Liver (tissue), 8 donors: ENCODE measurements at regions not wholly inside any gene's neighbourhood (a gene's known extent, or its start where the extent isn't known, plus 50 kb on each side); places are given as distances from the start of the nearest gene placed in this dataset.

ENCODE experiments used
- DNase-seq: peaks from one replicate; pipeline ENCODE4 v3.0.0-alpha.2; 2017; ENCODE audit warnings: low spot score
- H3K27ac ChIP-seq, 2 donors: one replicate each; pipeline ENCODE4 v1.7.0; 2013; ENCODE audit warnings: inconsistent platforms in 2 of 2, low read length in 2 of 2, control low read depth in 1 of 2, low read depth in 1 of 2, mild to moderate bottlenecking in 1 of 2
- H3K27me3 ChIP-seq, 4 donors: one replicate each; pipeline versions ENCODE4 v1.6.1 to v1.7.0; 2013; ENCODE audit warnings: low read length in 3 of 4, inconsistent platforms in 1 of 4, mild to moderate bottlenecking in 1 of 4, moderate library complexity in 1 of 4; ENCODE audit not compliant: control insufficient read depth in 4 of 4, insufficient read depth in 4 of 4
- H3K36me3 ChIP-seq, 4 donors: one replicate each; pipeline versions ENCODE4 v1.6.1 to v1.7.0; 2013; ENCODE audit warnings: low read length in 3 of 4, mild to moderate bottlenecking in 3 of 4, low read depth in 1 of 4, moderate library complexity in 1 of 4; ENCODE audit not compliant: control insufficient read depth in 4 of 4, insufficient read depth in 3 of 4
- H3K4me1 ChIP-seq, 4 donors: one replicate each; pipeline versions ENCODE4 v1.6.1 to v1.7.0; 2013; ENCODE audit warnings: low read length in 3 of 4, mild to moderate bottlenecking in 3 of 4, moderate library complexity in 1 of 4; ENCODE audit not compliant: control insufficient read depth in 4 of 4, insufficient read depth in 4 of 4
- H3K4me3 ChIP-seq, 3 donors: one replicate each; pipeline versions ENCODE4 v1.6.1 to v1.7.0; 2013; ENCODE audit warnings: low read length in 3 of 3, control low read depth in 1 of 3, low read depth in 1 of 3, mild to moderate bottlenecking in 1 of 3
- H3K9ac ChIP-seq, 2 donors: one replicate each; pipeline ENCODE4 v1.7.0; 2013; ENCODE audit warnings: low read length in 2 of 2, mild to moderate bottlenecking in 2 of 2, moderate library complexity in 2 of 2, control low read depth in 1 of 2, low read depth in 1 of 2
- H3K9me3 ChIP-seq, 4 donors: one replicate each; pipeline versions ENCODE4 v1.6.1 to v1.7.0; 2013; ENCODE audit warnings: low read length in 3 of 4; ENCODE audit not compliant: control insufficient read depth in 4 of 4
- FOXA1 ChIP-seq: IDR thresholded peaks from 2 replicates; pipeline ENCODE4 v1.6.1; 2016; ENCODE audit warnings: antibody characterized with exemption
- FOXA2 ChIP-seq: IDR thresholded peaks from 2 replicates; pipeline ENCODE4 v1.6.1; 2016; ENCODE audit warnings: antibody characterized with exemption
- GABPA ChIP-seq, 2 donors: IDR thresholded peaks in 1 of 2; conservative IDR thresholded peaks in 1 of 2; 2 replicates each; pipeline ENCODE4 v1.6.1; 2016; ENCODE audit warnings: antibody characterized with exemption in 2 of 2, mild to moderate bottlenecking in 1 of 2, moderate library complexity in 1 of 2
- HNF4A ChIP-seq, 2 donors: conservative IDR thresholded peaks; 2 replicates each; pipeline ENCODE4 v1.6.1; 2016; ENCODE audit warnings: antibody characterized with exemption in 2 of 2, mild to moderate bottlenecking in 2 of 2
- HNF4G ChIP-seq: IDR thresholded peaks from 2 replicates; pipeline ENCODE4 v1.6.1; 2016; ENCODE audit warnings: antibody characterized with exemption
- JUND ChIP-seq, 2 donors: IDR thresholded peaks; 2 replicates each; pipeline ENCODE4 v1.6.1; 2016; ENCODE audit warnings: antibody characterized with exemption in 2 of 2
- NR2F2 ChIP-seq: IDR thresholded peaks from 2 replicates; pipeline ENCODE4 v1.6.1; 2016; ENCODE audit warnings: antibody characterized with exemption
- RAD21 ChIP-seq, 2 donors: IDR thresholded peaks; 2 replicates each; pipeline ENCODE4 v1.6.1; 2016; ENCODE audit warnings: antibody characterized with exemption in 2 of 2, mild to moderate bottlenecking in 2 of 2
- RXRA ChIP-seq, 2 donors: IDR thresholded peaks; 2 replicates each; pipeline ENCODE4 v1.6.1; 2017 to 2018; ENCODE audit warnings: antibody characterized with exemption in 2 of 2, mild to moderate bottlenecking in 1 of 2
- SP1 ChIP-seq: IDR thresholded peaks from 2 replicates; pipeline ENCODE4 v1.6.1; 2018; ENCODE audit warnings: antibody characterized with exemption, mild to moderate bottlenecking
- TAF1 ChIP-seq: conservative IDR thresholded peaks from 2 replicates; pipeline ENCODE4 v1.6.1; 2016; ENCODE audit warnings: antibody characterized with exemption, mild to moderate bottlenecking
- YY1 ChIP-seq: IDR thresholded peaks from 2 replicates; pipeline ENCODE4 v1.6.1; 2016; ENCODE audit warnings: antibody characterized with exemption, mild to moderate bottlenecking
- WGBS: extraction: QIAGEN DNeasy Blood & Tissue Kit; methylation state at CpG from one replicate; pipeline ENCODE4 v1.1.7; 2013; 5-methylcytosine and 5-hydroxymethylcytosine counted together
- TF ChIP-seq, protein P1 (sequence below): fragments of 150-350 bp; IDR thresholded peaks from 2 replicates; pipeline ENCODE4 v1.5.1; 2017; ENCODE audit warnings: improper control_type of control experiment, low read depth, low read length; ENCODE audit not compliant: missing input control
- TF ChIP-seq, protein P2 (sequence below): IDR thresholded peaks from 2 replicates; pipeline ENCODE4 v1.6.1; 2016; ENCODE audit warnings: antibody characterized with exemption
- TF ChIP-seq, protein P3 (sequence below): IDR thresholded peaks from 2 replicates; pipeline ENCODE4 v1.6.1; 2016; ENCODE audit warnings: antibody characterized with exemption
- TF ChIP-seq, protein P4 (sequence below): IDR thresholded peaks from 2 replicates; pipeline ENCODE4 v1.6.1; 2016; ENCODE audit warnings: antibody characterized with exemption, mild to moderate bottlenecking
- donor health status: healthy.
- donor health status: healthy.
- donor health status: healthy.
- donor health status: healthy.
- donor health status: healthy.

DNA sequence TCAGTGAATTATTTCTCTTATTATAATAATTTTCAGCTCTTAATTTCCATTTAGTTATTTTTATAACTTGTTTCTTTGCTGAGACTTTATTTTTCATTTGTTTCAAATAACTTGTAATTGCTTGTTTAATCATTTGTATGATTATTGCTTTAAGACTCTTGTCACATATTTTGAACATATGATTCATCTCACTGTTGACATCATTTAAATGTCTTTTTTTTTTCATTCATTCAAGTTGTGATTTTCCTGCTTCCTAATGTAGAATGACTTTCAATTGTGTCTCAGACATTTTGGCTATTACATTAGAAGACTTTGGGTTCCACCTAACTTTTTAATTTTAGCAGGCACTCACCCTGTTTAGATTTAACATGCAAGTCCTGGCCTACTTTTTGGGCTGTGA, 234.8 kb upstream of the DIPK2B start:
- no peaks in the 10 kb centered on the region for H3K36me3 ChIP-seq

DNA sequence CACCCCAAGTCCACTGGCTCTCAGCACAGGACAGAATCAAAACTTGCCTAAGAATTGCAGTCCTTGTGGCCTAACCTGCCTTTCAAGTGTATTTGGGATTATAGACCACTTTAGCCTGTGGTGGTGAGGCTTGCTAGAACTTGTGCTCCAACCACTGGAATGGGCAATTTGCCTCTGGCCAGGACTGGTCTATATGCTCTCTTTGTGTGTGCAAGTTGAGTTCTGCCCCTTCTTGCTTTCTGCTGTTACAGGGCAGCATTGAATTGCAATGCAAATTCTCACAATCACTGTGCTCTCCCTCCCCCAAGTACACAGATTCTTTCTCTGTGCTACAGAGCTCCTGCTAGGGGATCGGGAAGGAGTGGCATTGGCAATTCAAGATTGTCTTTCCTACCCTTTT, 233.6 kb upstream of the DIPK2B start:
- Histone ChIP-seq H3K9ac (no peak overlapping the region), H3K9me3 (no peaks in the 10 kb centered on the region)

More for the DNA sequence above, 234.8 kb upstream of the DIPK2B start:
- Histone ChIP-seq H3K4me1 (no peaks in the 10 kb centered on the region), H3K27ac (no peak overlapping the region), H3K9me3 (no peaks in the 10 kb centered on the region), H3K4me3 (no peak overlapping the region), H3K27me3 (peaks cover 0 to 2% (median 0%) of the 10 kb centered on the region in 4 donors), H3K9ac (no peak overlapping the region)
- TF ChIP-seq, protein P1, sequence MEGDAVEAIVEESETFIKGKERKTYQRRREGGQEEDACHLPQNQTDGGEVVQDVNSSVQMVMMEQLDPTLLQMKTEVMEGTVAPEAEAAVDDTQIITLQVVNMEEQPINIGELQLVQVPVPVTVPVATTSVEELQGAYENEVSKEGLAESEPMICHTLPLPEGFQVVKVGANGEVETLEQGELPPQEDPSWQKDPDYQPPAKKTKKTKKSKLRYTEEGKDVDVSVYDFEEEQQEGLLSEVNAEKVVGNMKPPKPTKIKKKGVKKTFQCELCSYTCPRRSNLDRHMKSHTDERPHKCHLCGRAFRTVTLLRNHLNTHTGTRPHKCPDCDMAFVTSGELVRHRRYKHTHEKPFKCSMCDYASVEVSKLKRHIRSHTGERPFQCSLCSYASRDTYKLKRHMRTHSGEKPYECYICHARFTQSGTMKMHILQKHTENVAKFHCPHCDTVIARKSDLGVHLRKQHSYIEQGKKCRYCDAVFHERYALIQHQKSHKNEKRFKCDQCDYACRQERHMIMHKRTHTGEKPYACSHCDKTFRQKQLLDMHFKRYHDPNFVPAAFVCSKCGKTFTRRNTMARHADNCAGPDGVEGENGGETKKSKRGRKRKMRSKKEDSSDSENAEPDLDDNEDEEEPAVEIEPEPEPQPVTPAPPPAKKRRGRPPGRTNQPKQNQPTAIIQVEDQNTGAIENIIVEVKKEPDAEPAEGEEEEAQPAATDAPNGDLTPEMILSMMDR: no peak
- TF ChIP-seq RAD21 (IDR thresholded peaks at IDR 0.05): no peak
- no peak for TF ChIP-seq HNF4G
- TF ChIP-seq, protein P2, sequence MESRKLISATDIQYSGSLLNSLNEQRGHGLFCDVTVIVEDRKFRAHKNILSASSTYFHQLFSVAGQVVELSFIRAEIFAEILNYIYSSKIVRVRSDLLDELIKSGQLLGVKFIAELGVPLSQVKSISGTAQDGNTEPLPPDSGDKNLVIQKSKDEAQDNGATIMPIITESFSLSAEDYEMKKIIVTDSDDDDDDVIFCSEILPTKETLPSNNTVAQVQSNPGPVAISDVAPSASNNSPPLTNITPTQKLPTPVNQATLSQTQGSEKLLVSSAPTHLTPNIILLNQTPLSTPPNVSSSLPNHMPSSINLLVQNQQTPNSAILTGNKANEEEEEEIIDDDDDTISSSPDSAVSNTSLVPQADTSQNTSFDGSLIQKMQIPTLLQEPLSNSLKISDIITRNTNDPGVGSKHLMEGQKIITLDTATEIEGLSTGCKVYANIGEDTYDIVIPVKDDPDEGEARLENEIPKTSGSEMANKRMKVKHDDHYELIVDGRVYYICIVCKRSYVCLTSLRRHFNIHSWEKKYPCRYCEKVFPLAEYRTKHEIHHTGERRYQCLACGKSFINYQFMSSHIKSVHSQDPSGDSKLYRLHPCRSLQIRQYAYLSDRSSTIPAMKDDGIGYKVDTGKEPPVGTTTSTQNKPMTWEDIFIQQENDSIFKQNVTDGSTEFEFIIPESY: no peak
- no peak for TF ChIP-seq TAF1
- TF ChIP-seq YY1: no peak
- no peak for TF ChIP-seq SP1
- no peak for TF ChIP-seq JUND (IDR thresholded peaks at IDR 0.05)
- TF ChIP-seq RXRA (IDR thresholded peaks at IDR 0.05): no peak
- no peak for TF ChIP-seq FOXA2
- no peak for TF ChIP-seq FOXA1
- no peak for TF ChIP-seq GABPA (IDR thresholded peaks at IDR 0.05 in 1 of 2, conservative IDR thresholded peaks at IDR 0.05 in 1 of 2)
- TF ChIP-seq, protein P3, sequence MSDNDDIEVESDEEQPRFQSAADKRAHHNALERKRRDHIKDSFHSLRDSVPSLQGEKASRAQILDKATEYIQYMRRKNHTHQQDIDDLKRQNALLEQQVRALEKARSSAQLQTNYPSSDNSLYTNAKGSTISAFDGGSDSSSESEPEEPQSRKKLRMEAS: no peak
- DNase-seq: no peak

More for the DNA sequence above, 233.6 kb upstream of the DIPK2B start:
- WGBS: 67% methylated on average over 1 of the region's 1 CpG
- H3K4me3 ChIP-seq: no peak overlapping the region
- no peaks in the 10 kb centered on the region for H3K36me3 ChIP-seq
- TF ChIP-seq GABPA (IDR thresholded peaks at IDR 0.05 in 1 of 2, conservative IDR thresholded peaks at IDR 0.05 in 1 of 2) (no peak), YY1 (no peak), RXRA (IDR thresholded peaks at IDR 0.05) (no peak), HNF4G (no peak), SP1 (no peak), TAF1 (no peak), FOXA2 (no peak), NR2F2 (no peak), HNF4A (conservative IDR thresholded peaks at IDR 0.05) (no peak)
- TF ChIP-seq, protein P2: no peak
- TF ChIP-seq, protein P1: no peak
- TF ChIP-seq, protein P4, sequence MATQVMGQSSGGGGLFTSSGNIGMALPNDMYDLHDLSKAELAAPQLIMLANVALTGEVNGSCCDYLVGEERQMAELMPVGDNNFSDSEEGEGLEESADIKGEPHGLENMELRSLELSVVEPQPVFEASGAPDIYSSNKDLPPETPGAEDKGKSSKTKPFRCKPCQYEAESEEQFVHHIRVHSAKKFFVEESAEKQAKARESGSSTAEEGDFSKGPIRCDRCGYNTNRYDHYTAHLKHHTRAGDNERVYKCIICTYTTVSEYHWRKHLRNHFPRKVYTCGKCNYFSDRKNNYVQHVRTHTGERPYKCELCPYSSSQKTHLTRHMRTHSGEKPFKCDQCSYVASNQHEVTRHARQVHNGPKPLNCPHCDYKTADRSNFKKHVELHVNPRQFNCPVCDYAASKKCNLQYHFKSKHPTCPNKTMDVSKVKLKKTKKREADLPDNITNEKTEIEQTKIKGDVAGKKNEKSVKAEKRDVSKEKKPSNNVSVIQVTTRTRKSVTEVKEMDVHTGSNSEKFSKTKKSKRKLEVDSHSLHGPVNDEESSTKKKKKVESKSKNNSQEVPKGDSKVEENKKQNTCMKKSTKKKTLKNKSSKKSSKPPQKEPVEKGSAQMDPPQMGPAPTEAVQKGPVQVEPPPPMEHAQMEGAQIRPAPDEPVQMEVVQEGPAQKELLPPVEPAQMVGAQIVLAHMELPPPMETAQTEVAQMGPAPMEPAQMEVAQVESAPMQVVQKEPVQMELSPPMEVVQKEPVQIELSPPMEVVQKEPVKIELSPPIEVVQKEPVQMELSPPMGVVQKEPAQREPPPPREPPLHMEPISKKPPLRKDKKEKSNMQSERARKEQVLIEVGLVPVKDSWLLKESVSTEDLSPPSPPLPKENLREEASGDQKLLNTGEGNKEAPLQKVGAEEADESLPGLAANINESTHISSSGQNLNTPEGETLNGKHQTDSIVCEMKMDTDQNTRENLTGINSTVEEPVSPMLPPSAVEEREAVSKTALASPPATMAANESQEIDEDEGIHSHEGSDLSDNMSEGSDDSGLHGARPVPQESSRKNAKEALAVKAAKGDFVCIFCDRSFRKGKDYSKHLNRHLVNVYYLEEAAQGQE: no peak
- no peak for DNase-seq
- H3K27me3 ChIP-seq: peaks cover 0 to 2% (median 0%) of the 10 kb centered on the region in 4 donors
- no peak overlapping the region for H3K27ac ChIP-seq
- no peaks in the 10 kb centered on the region for H3K4me1 ChIP-seq
